ENCODE measurements at regions not wholly inside any gene's neighbourhood (a gene's known extent, or its start where the extent isn't known, plus 50 kb on each side); places are given as distances from the start of the nearest gene placed in this dataset.

- no peak for DNase-seq
Measured at GRCh38 chr13:99125326-99125915, 75.2 kb upstream of the UBAC2 start.

GRCh38 chr13:99126821-99127220 lies 73.8 kb upstream of the UBAC2 start:
- DNase-seq = no peak

GRCh38 chr13:99129050-99129449 lies 71.6 kb upstream of the UBAC2 start:
- DNase-seq = no peak

GRCh38 chr13:99129951-99130350 lies 70.7 kb upstream of the UBAC2 start:
- DNase-seq = no peak

GRCh38 chr13:99131410-99131809 lies 69.2 kb upstream of the UBAC2 start:
- DNase-seq = no peak

- DNase-seq = no peak
Measured at GRCh38 chr13:99132295-99132835, 68.3 kb upstream of the UBAC2 start.

- DNase-seq = no peak
Measured at GRCh38 chr13:99133230-99133629, 67.4 kb upstream of the UBAC2 start.

GRCh38 chr13:99133848-99134247 lies 66.8 kb upstream of the UBAC2 start:
- no peak for DNase-seq

GRCh38 chr13:99135591-99135990 lies 65.1 kb upstream of the UBAC2 start:
- DNase-seq = no peak

GRCh38 chr13:99136427-99136954 lies 64.2 kb upstream of the UBAC2 start:
- DNase-seq = no peak

GRCh38 chr13:99140831-99141230 lies 59.8 kb upstream of the UBAC2 start:
- DNase-seq = no peak

- DNase-seq = no peak
Measured at GRCh38 chr13:99143904-99144303, 56.8 kb upstream of the UBAC2 start.

- DNase-seq = no peak
Measured at GRCh38 chr13:99144306-99144705, 56.3 kb upstream of the UBAC2 start.

- no peak for DNase-seq
Measured at GRCh38 chr13:99145461-99145860, 55.2 kb upstream of the UBAC2 start.

- DNase-seq = peak; percentile 85
Measured at GRCh38 chr13:99150575-99151361, 49.9 kb upstream of the UBAC2 start.
